ENCODE measurements at regions not wholly inside any gene's neighbourhood (a gene's known extent, or its start where the extent isn't known, plus 50 kb on each side); places are given as distances from the start of the nearest gene placed in this dataset.

DNA sequence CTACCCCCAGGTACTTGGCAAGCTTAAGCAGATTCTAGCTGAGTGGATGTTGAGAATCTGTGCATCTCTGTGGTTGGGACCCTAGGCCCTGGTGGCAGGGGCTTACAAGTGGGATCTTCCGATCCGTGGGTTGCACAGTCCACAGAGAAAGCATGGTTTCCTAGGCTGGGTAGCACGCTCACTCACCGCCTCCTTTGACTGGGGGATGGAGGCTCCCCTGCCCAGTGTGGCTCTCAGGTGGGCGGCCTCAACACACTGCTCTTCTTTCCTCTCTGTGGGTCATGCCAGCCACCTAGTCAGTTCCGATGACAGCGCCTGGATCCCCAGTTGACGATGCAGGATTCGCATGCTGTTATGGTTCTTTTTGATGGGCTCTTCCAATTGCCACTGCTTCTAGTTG lies 639.5 kb upstream of the ADAMTS5 start:
- in situ Hi-C loops (cut with MboI; ENCODE audit: low sequenced_read_pairs, unreplicated experiment): no loop called here
- no peak for DNase-seq (ENCODE audit: low spot score)
- TF ChIP-seq, protein P1, sequence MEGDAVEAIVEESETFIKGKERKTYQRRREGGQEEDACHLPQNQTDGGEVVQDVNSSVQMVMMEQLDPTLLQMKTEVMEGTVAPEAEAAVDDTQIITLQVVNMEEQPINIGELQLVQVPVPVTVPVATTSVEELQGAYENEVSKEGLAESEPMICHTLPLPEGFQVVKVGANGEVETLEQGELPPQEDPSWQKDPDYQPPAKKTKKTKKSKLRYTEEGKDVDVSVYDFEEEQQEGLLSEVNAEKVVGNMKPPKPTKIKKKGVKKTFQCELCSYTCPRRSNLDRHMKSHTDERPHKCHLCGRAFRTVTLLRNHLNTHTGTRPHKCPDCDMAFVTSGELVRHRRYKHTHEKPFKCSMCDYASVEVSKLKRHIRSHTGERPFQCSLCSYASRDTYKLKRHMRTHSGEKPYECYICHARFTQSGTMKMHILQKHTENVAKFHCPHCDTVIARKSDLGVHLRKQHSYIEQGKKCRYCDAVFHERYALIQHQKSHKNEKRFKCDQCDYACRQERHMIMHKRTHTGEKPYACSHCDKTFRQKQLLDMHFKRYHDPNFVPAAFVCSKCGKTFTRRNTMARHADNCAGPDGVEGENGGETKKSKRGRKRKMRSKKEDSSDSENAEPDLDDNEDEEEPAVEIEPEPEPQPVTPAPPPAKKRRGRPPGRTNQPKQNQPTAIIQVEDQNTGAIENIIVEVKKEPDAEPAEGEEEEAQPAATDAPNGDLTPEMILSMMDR (IDR thresholded peaks at IDR 0.05; ENCODE audit: borderline replicate concordance, control extremely low read depth, extremely low read depth, insufficient read depth, missing control alignments): no peak

DNA sequence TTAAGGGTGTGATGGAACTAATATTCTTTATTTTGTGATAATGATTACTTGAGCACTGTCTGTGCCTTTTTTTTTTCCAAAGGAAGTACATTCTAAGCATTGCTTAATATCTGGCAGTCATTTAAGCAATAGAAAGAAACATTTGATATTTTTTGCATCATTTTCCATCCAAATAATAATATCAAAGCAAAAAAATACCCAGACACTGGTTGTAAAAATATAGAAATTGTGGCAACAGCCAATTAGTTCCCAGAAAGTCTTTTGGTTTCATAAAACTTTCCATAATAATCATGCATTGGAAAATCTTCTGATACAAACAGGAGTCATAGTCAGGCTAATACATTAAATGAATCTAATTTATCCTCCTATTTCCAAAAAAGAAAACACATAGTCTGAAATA lies 629.3 kb upstream of the ADAMTS5 start:
- no peak for DNase-seq (ENCODE audit: low spot score)
- TF ChIP-seq, protein P1 (IDR thresholded peaks at IDR 0.05; ENCODE audit: borderline replicate concordance, control extremely low read depth, extremely low read depth, insufficient read depth, missing control alignments): no peak
- in situ Hi-C loops (cut with MboI; ENCODE audit: low sequenced_read_pairs, unreplicated experiment): no loop called here

DNA sequence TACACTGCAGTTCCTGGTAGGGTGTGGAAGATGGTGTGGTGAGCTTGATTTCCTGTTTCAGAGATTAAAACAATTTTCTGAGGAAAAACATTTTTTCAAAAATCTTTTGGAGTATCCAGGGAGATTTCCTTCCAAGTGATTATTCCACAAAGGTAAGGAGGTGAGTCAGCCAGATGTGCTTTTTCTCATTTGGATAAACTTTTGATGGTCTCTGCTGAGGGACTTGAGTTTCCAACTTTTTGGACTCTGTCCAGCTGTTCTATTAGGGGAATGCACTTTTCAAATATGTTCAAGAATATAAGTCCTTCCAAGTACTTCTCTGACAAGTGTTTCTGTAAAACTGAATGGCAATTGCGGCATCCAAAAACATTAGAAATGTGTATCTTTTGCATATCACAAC lies 628.8 kb upstream of the ADAMTS5 start:
- in situ Hi-C loops (cut with MboI; ENCODE audit: low sequenced_read_pairs, unreplicated experiment): no loop called here
- TF ChIP-seq, protein P1 (IDR thresholded peaks at IDR 0.05; ENCODE audit: borderline replicate concordance, control extremely low read depth, extremely low read depth, insufficient read depth, missing control alignments): no peak
- no peak for DNase-seq (ENCODE audit: low spot score)

DNA sequence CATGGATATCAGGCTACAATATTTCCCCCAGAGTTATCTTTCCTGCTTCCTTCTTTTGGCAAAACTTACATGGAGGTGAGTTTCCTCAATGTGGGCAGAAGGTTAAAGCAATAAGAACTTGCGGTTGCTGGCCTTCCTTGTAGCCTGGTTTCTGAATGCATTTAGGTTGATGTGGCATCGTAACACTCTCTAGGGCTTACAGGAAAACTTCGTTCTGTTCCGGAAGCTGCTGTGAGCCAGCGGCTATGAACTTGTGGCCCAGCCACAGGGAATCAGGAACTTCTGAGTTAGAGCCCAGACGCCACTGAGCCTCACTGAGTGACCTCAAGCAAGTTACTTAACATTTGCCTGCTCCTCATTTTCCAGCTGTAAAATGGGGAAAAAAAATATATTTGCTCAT lies 623.4 kb upstream of the ADAMTS5 start:
- in situ Hi-C loops (cut with MboI; ENCODE audit: low sequenced_read_pairs, unreplicated experiment): no loop called here
- no peak for DNase-seq (ENCODE audit: low spot score)
- TF ChIP-seq, protein P1 (IDR thresholded peaks at IDR 0.05; ENCODE audit: borderline replicate concordance, control extremely low read depth, extremely low read depth, insufficient read depth, missing control alignments): no peak

DNA sequence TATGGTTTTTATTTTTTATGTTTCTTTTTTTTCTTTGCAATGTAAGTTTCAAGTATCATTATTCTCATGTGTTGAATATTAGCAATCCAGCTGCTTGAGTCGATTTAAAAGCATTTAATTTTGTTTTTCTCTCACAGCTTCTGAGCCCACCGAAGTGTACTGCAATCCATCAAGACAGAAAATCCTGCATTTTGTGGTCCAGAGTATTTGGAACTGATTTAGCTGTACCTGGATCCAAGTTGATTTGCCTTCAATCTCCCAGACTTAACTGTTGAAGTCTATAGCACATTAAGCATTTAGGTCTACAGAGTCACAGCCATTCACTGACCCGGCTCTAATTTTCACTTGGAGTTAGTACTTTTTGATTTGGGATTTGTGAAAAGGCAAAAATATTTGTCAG lies 622.9 kb upstream of the ADAMTS5 start:
- TF ChIP-seq, protein P1 (IDR thresholded peaks at IDR 0.05; ENCODE audit: borderline replicate concordance, control extremely low read depth, extremely low read depth, insufficient read depth, missing control alignments): no peak
- in situ Hi-C loops (cut with MboI; ENCODE audit: low sequenced_read_pairs, unreplicated experiment): no loop called here
- DNase-seq (ENCODE audit: low spot score): no peak

DNA sequence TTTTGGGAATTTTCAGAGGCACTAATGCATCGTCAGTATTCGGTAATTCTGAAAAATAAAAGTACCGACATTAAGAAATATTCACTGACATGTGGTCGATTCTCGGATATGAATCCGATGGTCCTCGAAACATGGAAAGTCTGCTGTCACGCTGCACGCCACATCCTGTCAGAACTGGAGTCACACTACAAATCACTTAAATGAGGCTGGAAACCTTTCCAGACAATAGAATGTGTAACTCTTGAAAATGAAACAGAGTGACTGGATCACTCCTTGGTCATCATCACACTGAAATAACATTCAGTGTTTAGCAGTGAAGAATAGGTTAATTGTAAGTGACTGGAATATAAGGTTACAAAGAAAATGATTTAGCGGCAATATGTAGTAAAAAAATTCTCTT lies 620.1 kb upstream of the ADAMTS5 start:
- TF ChIP-seq, protein P1 (IDR thresholded peaks at IDR 0.05; ENCODE audit: borderline replicate concordance, control extremely low read depth, extremely low read depth, insufficient read depth, missing control alignments): no peak
- in situ Hi-C loops (cut with MboI; ENCODE audit: low sequenced_read_pairs, unreplicated experiment): no loop called here
- no peak for DNase-seq (ENCODE audit: low spot score)

DNA sequence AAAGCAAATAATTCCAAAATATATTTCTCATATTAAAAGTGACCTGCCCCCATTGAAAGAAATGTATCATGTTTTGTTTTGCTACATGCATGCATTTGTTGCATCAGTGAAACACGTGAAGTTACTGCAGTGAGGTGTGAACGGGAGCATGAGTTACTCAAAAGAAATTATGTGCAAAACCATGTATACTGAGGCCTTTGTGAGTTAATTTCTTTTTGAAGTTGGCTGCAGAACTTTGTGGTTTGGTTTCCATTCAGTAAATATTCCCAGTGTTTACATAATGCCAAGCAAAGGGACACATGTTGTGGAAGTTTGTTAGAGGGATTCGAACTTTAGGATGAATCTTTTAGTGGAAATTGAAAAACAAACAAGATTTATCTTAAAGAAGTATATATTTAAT lies 619.4 kb upstream of the ADAMTS5 start:
- TF ChIP-seq, protein P1 (IDR thresholded peaks at IDR 0.05; ENCODE audit: borderline replicate concordance, control extremely low read depth, extremely low read depth, insufficient read depth, missing control alignments): no peak
- no peak for DNase-seq (ENCODE audit: low spot score)

More for the DNA sequence above, 619.4 kb upstream of the ADAMTS5 start:
- in situ Hi-C loops (cut with MboI; ENCODE audit: low sequenced_read_pairs, unreplicated experiment): no loop called here
